OCI-LY7 (cell line): ENCODE measurements at regions not wholly inside any gene's neighbourhood (a gene's known extent, or its start where the extent isn't known, plus 50 kb on each side); places are given as distances from the start of the nearest gene placed in this dataset.

ENCODE experiments used
- BruUV-seq: library from RNA; stranded (reverse); fragments of 400-500 nt; replicated peaks from 2 replicates; lab custom pipeline; 2021; lab: Mats Ljungman, UMichigan
- CTCF ChIA-PET: fragments of 300-600 bp; sonication (Branson Sonifier 250); formaldehyde crosslinking; loops from one replicate; lab custom pipeline; 2022; ENCODE audit warnings: antibody characterized with exemption; ENCODE audit not compliant: unreplicated experiment; lab: Charles Lee
- POLR2A ChIA-PET: fragments of 300-600 bp; sonication (Branson Sonifier 250); formaldehyde crosslinking; loops from one replicate; lab custom pipeline; 2022; ENCODE audit warnings: antibody characterized with exemption; lab: Charles Lee
- DNase-seq: peaks from one replicate; pipeline ENCODE4 v3.0.0-alpha.2; 2015; ENCODE audit warnings: low spot score
- H2AFZ ChIP-seq: fragments of 200-600 bp; sonication (generic), shearing (Covaris generic); 2 replicates; pipeline ENCODE4 v1.6.1; 2014; ENCODE audit warnings: mild to moderate bottlenecking, antibody characterized with exemption, low read length, moderate library complexity
- H3K27ac ChIP-seq: fragments of 200-600 bp; sonication (generic); 2 replicates; pipeline ENCODE4 v1.5.1; 2014; ENCODE audit warnings: mixed run types, low read depth, mild to moderate bottlenecking, moderate library complexity, low read length, inconsistent platforms; ENCODE audit not compliant: poor library complexity, severe bottlenecking
- H3K36me3 ChIP-seq: fragments of 200-600 bp; sonication (generic); 2 replicates; pipeline ENCODE4 v1.6.1; 2014; ENCODE audit warnings: mild to moderate bottlenecking, antibody characterized with exemption, low read length, moderate library complexity, mixed read lengths; ENCODE audit not compliant: insufficient read depth
- H3K4me1 ChIP-seq: fragments of 200-600 bp; sonication (generic); 2 replicates; pipeline ENCODE4 v1.5.1; 2014; ENCODE audit warnings: mild to moderate bottlenecking, low read length; ENCODE audit not compliant: insufficient read depth, poor library complexity, severe bottlenecking
- H3K4me2 ChIP-seq: fragments of 200-600 bp; sonication (generic); 2 replicates; pipeline ENCODE4 v1.6.1; 2014; ENCODE audit warnings: mild to moderate bottlenecking, low read length
- H3K4me3 ChIP-seq: fragments of 200-600 bp; sonication (generic); 2 replicates; pipeline ENCODE4 v1.5.1; 2014; ENCODE audit warnings: mild to moderate bottlenecking, low read depth, low read length; ENCODE audit not compliant: poor library complexity, severe bottlenecking
- H3K79me2 ChIP-seq: fragments of 200-600 bp; sonication (generic); 2 replicates; pipeline ENCODE4 v1.6.1; 2016; ENCODE audit warnings: low read depth, mild to moderate bottlenecking, low read length, moderate library complexity, mixed read lengths; ENCODE audit not compliant: insufficient read depth
- H3K9me2 ChIP-seq: fragments of 200-600 bp; sonication (generic); 2 replicates; pipeline ENCODE4 v1.6.1; 2016; ENCODE audit warnings: mild to moderate bottlenecking, low read length, mixed read lengths; ENCODE audit not compliant: insufficient read depth
- H3K9me3 ChIP-seq: fragments of 200-600 bp; sonication (generic); 2 replicates; pipeline ENCODE4 v1.6.1; 2014; ENCODE audit warnings: mild to moderate bottlenecking, mixed run types, low read length, mixed read lengths
- H4K20me1 ChIP-seq: fragments of 200-600 bp; sonication (generic); 2 replicates; pipeline ENCODE4 v1.6.1; 2014; ENCODE audit warnings: mild to moderate bottlenecking, antibody characterized with exemption, low read length, moderate library complexity, mixed read lengths; ENCODE audit not compliant: insufficient read depth
- CTCF ChIP-seq: fragments of 200-600 bp; sonication (generic); conservative IDR thresholded peaks from 2 replicates; pipeline ENCODE4 v1.5.1; 2014; ENCODE audit warnings: mild to moderate bottlenecking, antibody characterized with exemption, low read length, moderate library complexity, mixed read lengths
- EZH2phosphoT487 ChIP-seq: fragments of 200-600 bp; sonication (generic); IDR thresholded peaks from 2 replicates; pipeline ENCODE4 v1.6.1; 2018; ENCODE audit warnings: low read depth, borderline replicate concordance, mild to moderate bottlenecking, mixed run types, antibody characterized with exemption, low read length, moderate library complexity, mixed read lengths
- intact Hi-C: fragments of 100-400 bp; cut with micrococcal nuclease; formaldehyde crosslinking; loops from one replicate; pipeline ENCODE4 v1.10.0; 2022; ENCODE audit not compliant: unreplicated experiment

DNA sequence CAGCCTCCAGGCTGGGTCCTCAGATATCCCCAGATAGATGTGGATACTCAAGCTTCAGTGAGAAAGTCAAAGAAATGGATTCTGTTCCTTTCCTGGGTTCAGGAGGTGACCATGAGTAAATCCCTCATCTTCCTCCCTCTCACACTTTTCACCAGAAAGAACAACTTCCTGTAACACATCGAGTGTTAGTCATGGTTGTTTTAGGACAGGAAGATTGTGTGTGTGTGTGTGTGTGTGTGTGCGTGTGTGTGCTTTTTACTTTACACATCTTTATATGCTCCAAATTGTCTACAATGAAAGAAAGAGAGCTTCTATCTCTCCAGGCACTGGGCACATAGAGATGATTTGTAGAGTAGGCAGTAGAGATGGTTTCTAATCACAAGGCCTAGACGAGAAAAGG, 139.9 kb downstream of the TBXT start:
- H3K4me3 ChIP-seq, result no peak overlapping the region
- no peak overlapping the region for H2AFZ ChIP-seq
- H3K36me3 ChIP-seq, result no peaks in the 10 kb centered on the region
- H3K9me2 ChIP-seq, result no peaks in the 10 kb centered on the region
- ChIA-PET CTCF (no interaction called here), POLR2A (interaction anchor here (0.9 kb wide), 1 partner anchor 145 kb away, joined by 3 read pairs; no protein-coding TSS in a partner anchor)
- no peak for DNase-seq
- no peak overlapping the region for H3K4me2 ChIP-seq
- H3K27ac ChIP-seq, result no peak overlapping the region
- H4K20me1 ChIP-seq, result no peaks in the 10 kb centered on the region
- no peaks in the 10 kb centered on the region for H3K4me1 ChIP-seq
- TF ChIP-seq CTCF (no peak), EZH2phosphoT487 (no peak)
- intact Hi-C loops, result no loop called here
- BruUV-seq, result no TSS peak
- H3K9me3 ChIP-seq, result no peaks in the 10 kb centered on the region
- no peaks in the 10 kb centered on the region for H3K79me2 ChIP-seq

DNA sequence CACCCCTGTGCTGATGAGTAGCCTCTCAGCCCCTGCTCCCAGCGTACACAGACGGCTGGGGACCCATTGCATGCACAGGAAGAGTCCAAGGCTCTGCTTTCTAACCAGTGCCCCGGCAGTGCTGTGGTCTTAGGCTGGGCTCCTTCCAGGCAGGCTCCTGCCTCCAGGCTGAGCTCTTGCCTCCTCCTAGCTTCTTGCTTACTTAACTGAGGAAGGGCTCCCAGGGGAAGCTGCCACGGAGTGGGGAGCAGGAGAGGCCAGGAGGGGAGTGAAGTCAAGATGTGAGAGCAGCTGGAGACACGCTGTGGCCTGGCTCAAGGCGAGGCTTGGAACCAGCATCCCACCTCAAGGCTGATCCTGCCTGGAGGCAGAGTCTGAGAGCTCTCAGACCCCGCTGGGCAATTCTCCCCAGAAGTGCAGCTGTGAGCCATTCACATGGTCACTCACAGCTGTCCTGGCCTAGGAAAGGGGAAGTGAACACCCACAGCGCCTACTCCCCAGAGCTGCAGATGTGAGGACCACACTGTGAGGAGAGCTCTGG, 141.0 kb downstream of the TBXT start:
- no peaks in the 10 kb centered on the region for H4K20me1 ChIP-seq
- H3K9me3 ChIP-seq, result no peaks in the 10 kb centered on the region
- ChIA-PET CTCF (no interaction called here), POLR2A (interaction anchor here (0.6 kb wide), 1 partner anchor 89 kb away, joined by 4 read pairs; no protein-coding TSS in a partner anchor)
- no peak overlapping the region for H3K4me3 ChIP-seq
- TF ChIP-seq EZH2phosphoT487, result no peak
- BruUV-seq, result no TSS peak
- H3K4me2 ChIP-seq, result no peak overlapping the region
- no peaks in the 10 kb centered on the region for H3K36me3 ChIP-seq
- H3K4me1 ChIP-seq, result no peaks in the 10 kb centered on the region
- no peaks in the 10 kb centered on the region for H3K79me2 ChIP-seq
- no peak overlapping the region for H2AFZ ChIP-seq
- H3K27ac ChIP-seq, result no peak overlapping the region
- intact Hi-C loops, result no loop called here
- DNase-seq, result no peak
- H3K9me2 ChIP-seq, result no peaks in the 10 kb centered on the region

DNA sequence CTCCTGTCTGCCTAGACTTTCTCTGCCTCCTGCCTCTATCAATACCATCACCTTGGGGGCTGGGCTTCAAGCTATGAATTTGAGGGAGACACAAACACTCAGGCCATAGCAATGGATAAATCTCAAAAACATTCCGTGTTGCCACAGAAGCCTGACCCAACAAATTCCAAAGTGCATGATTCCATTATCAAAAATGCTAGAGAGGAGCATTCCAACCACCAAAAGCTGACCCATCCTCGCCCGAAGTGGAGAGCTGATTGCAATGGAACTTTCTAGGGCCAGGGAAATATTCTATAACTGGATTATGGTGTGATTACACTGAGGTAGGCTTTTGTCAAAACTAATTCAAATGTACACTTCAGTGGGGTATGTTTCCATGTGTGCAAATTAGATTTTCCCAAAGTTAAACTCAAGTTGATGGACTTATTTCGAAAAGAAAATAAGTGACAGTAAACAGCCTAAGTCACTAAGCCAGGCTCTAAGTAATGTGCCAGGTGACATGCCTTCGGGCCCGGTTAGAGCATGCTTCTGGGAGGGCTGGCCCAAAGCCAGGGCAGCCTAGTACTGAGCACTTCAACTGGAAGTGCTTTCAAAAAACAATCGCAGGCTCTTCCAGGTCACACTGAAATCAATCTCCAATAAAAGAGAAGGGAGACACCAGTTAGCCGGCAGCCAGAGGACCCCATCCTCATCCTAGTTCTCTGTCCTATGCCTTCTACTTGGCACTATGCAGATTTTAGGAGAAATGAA, 142.3 kb downstream of the TBXT start:
- no peaks in the 10 kb centered on the region for H3K36me3 ChIP-seq
- H3K79me2 ChIP-seq, result no peaks in the 10 kb centered on the region
- no peaks in the 10 kb centered on the region for H3K9me3 ChIP-seq
- no TSS peak for BruUV-seq
- CTCF ChIA-PET, result no interaction called here
- no peak overlapping the region for H3K27ac ChIP-seq
- no peaks in the 10 kb centered on the region for H3K9me2 ChIP-seq
- no peak overlapping the region for H2AFZ ChIP-seq
- H4K20me1 ChIP-seq, result no peaks in the 10 kb centered on the region
- intact Hi-C loops, result no loop called here
- POLR2A ChIA-PET, result no interaction called here
- H3K4me3 ChIP-seq, result no peak overlapping the region
- no peak for DNase-seq
- TF ChIP-seq CTCF, result no peak
- TF ChIP-seq EZH2phosphoT487, result no peak
- no peak overlapping the region for H3K4me2 ChIP-seq
- H3K4me1 ChIP-seq, result no peaks in the 10 kb centered on the region
